Erythroblast (primary cell): ENCODE measurements at regions not wholly inside any gene's neighbourhood (a gene's known extent, or its start where the extent isn't known, plus 50 kb on each side); places are given as distances from the start of the nearest gene placed in this dataset.

Experiments used
- GATA1 ChIP-seq: IDR thresholded peaks from 2 replicates; pipeline ENCODE4 v1.6.1; 2011; ENCODE audit warnings: low read depth, mild to moderate bottlenecking, control low read depth, low read length, moderate library complexity
- POLR2A ChIP-seq: IDR thresholded peaks from 2 replicates; pipeline ENCODE4 v1.6.1; 2011; ENCODE audit warnings: mild to moderate bottlenecking, low read length

GRCh38 chr20:52438326-52438963 lies 246.9 kb upstream of the ZFP64 start:
- TF ChIP-seq POLR2A, result no peak
- no peak for TF ChIP-seq GATA1
